Type B pancreatic cell (in vitro differentiated cells): ENCODE measurements at regions not wholly inside any gene's neighbourhood (a gene's known extent, or its start where the extent isn't known, plus 50 kb on each side); places are given as distances from the start of the nearest gene placed in this dataset.

Source experiments
- DNase-seq: peaks from one replicate; pipeline ENCODE4 v3.0.0; 2021; ENCODE audit warnings: mixed read lengths; ENCODE audit not compliant: unreplicated experiment; ENCODE audit errors: extremely low spot score
- H3K27ac Mint-ChIP-seq: 2 replicates; pipeline ENCODE4 v1.8.0; 2021; ENCODE audit warnings: mild to moderate bottlenecking, mixed read lengths
- H3K27me3 Mint-ChIP-seq: 2 replicates; pipeline ENCODE4 v1.8.0; 2021; ENCODE audit warnings: mixed read lengths
- H3K36me3 Mint-ChIP-seq: 2 replicates; pipeline ENCODE4 v1.8.0; 2021; ENCODE audit warnings: mixed read lengths
- H3K4me1 Mint-ChIP-seq: one replicate; pipeline ENCODE4 v1.8.0; 2021; ENCODE audit warnings: mixed read lengths; ENCODE audit not compliant: unreplicated experiment
- H3K4me3 Mint-ChIP-seq: 2 replicates; pipeline ENCODE4 v1.8.0; 2021; ENCODE audit warnings: mild to moderate bottlenecking, mixed read lengths
- H3K9me3 Mint-ChIP-seq: 2 replicates; pipeline ENCODE4 v1.8.0; 2021; ENCODE audit warnings: mixed read lengths
- TF ChIP-seq, protein P1 (sequence below): fragments of 200-600 bp; sonication (generic); conservative IDR thresholded peaks from 2 replicates; pipeline ENCODE4 v1.5.0; 2021; ENCODE audit warnings: antibody characterized with exemption, mild to moderate bottlenecking

GRCh38 chr3:156620901-156621300 lies 53.5 kb upstream of the TIPARP start:
- Mint-ChIP-seq H3K36me3 (no peaks in the 10 kb centered on the region), H3K27ac (peak overlapping the region; percentile 68), H3K4me1 (peaks cover 6% of the 10 kb centered on the region), H3K27me3 (no peaks in the 10 kb centered on the region), H3K4me3 (no peak overlapping the region), H3K9me3 (peaks cover 7% of the 10 kb centered on the region)
- TF ChIP-seq, protein P1, sequence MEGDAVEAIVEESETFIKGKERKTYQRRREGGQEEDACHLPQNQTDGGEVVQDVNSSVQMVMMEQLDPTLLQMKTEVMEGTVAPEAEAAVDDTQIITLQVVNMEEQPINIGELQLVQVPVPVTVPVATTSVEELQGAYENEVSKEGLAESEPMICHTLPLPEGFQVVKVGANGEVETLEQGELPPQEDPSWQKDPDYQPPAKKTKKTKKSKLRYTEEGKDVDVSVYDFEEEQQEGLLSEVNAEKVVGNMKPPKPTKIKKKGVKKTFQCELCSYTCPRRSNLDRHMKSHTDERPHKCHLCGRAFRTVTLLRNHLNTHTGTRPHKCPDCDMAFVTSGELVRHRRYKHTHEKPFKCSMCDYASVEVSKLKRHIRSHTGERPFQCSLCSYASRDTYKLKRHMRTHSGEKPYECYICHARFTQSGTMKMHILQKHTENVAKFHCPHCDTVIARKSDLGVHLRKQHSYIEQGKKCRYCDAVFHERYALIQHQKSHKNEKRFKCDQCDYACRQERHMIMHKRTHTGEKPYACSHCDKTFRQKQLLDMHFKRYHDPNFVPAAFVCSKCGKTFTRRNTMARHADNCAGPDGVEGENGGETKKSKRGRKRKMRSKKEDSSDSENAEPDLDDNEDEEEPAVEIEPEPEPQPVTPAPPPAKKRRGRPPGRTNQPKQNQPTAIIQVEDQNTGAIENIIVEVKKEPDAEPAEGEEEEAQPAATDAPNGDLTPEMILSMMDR = no peak
- DNase-seq = no peak

- TF ChIP-seq, protein P1 = no peak
- peaks cover 9% of the 10 kb centered on the region for H3K4me1 Mint-ChIP-seq
- no peaks in the 10 kb centered on the region for H3K27me3 Mint-ChIP-seq
- H3K36me3 Mint-ChIP-seq = no peaks in the 10 kb centered on the region
- peak overlapping the region; percentile 68 for H3K27ac Mint-ChIP-seq
- no peak for DNase-seq
- peaks cover 7% of the 10 kb centered on the region for H3K9me3 Mint-ChIP-seq
- no peak overlapping the region for H3K4me3 Mint-ChIP-seq
These were observed 54.1 kb upstream of the TIPARP start for GRCh38 chr3:156620260-156620659.

DNA sequence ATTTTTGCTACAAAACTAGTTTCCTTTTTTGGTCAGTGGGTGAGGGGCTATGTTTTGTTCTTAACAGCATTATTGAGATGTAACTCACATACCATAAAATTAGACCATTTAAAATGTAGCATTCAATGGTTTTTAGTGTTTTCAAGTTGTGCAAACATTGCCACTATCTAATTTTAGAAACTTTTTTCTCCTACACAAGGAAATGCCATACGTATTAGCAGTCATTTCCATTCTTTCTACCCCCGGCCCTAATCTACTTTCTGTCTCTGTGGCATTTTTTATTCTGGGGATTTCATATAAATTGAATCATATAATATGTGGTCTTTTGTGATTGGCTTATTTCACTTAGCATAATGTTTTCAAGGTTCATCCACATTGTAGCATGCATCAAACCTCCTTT lies 55.0 kb upstream of the TIPARP start:
- H3K27me3 Mint-ChIP-seq = no peaks in the 10 kb centered on the region
- no peak overlapping the region for H3K27ac Mint-ChIP-seq
- H3K4me3 Mint-ChIP-seq = no peak overlapping the region

DNA sequence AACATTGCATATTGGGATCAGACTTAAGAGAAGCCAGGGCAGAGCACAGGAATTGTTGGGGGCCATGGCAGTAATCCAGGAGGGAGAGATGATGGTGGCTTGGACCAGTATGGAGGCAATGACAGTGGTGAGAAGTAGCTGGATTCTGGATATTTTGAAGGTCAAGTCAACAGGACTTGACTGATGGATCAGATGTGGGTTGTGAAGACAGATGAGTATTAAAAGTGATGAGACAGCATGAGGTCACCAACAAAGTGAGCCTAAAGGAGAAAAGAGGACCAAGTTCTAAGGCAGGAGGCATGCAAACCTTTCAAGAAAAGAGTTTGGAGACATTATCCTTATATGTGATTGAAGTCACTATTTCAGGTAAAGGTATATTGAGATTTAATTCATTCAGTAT lies 56.6 kb upstream of the TIPARP start:
- H3K4me3 Mint-ChIP-seq = no peak overlapping the region
- peaks cover 9% of the 10 kb centered on the region for H3K4me1 Mint-ChIP-seq
- no peaks in the 10 kb centered on the region for H3K36me3 Mint-ChIP-seq
- H3K9me3 Mint-ChIP-seq = peaks cover 7% of the 10 kb centered on the region
- no peak for DNase-seq
- no peak overlapping the region for H3K27ac Mint-ChIP-seq
- TF ChIP-seq, protein P1 = no peak
- no peaks in the 10 kb centered on the region for H3K27me3 Mint-ChIP-seq

More for the DNA sequence above, 55.0 kb upstream of the TIPARP start:
- H3K36me3 Mint-ChIP-seq = no peaks in the 10 kb centered on the region
- peaks cover 9% of the 10 kb centered on the region for H3K4me1 Mint-ChIP-seq
- TF ChIP-seq, protein P1 = no peak
- DNase-seq = no peak
- H3K9me3 Mint-ChIP-seq = peaks cover 7% of the 10 kb centered on the region

DNA sequence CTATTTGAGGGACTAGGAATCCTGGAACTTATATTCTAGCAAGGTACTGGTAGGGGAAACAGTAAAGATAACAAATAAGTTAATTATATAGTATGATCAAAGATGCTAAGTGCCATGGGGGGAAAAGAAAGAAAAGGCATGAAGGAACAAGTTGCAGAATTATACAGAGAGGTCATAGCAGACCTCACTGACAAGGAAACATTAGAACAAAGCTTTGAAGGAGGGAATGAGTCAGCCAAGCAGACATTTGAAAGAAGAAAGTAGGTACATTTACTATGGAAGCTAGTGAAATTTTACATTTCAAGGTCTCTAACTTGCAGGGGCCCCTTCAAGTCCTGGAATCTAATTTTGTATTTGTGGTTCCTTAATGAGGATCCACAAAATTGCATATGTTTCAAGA lies 57.2 kb upstream of the TIPARP start:
- TF ChIP-seq, protein P1 = no peak
- Mint-ChIP-seq H3K27me3 (no peaks in the 10 kb centered on the region), H3K27ac (peak overlapping the region; percentile 33), H3K9me3 (peaks cover 7% of the 10 kb centered on the region), H3K36me3 (no peaks in the 10 kb centered on the region), H3K4me1 (peaks cover 9% of the 10 kb centered on the region), H3K4me3 (no peak overlapping the region)
- DNase-seq = no peak

DNA sequence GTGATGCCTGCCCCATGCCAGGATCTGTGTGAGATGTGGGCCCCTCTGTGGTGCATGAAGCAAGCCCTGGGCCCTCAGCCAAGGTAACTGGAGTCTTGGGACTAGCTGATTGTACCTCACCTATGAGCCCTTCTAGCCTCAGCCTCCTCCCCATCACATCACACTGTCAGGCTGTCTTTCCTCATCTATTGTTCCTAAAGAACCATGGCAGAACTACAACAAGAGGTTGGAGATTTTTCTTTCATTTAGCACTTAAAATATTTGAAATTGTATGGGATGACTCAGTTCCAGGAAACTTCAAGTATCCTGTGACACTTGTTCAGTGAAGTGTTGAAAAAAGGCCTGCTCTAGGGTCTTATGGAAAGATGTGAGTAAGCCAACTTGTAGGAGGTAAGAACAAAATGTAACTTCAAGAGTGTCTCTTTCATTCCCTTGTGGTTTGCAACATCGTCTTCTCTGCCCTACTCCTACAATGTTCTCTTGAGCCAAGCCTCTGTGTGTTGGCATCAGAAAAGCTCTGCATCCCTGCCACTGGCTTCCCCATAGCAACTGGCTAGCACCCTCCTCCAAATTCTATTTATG lies 58.7 kb upstream of the TIPARP start:
- Mint-ChIP-seq H3K4me1 (peaks cover 8% of the 10 kb centered on the region), H3K27ac (no peak overlapping the region), H3K27me3 (no peaks in the 10 kb centered on the region), H3K4me3 (no peak overlapping the region), H3K36me3 (no peaks in the 10 kb centered on the region), H3K9me3 (peaks cover 7% of the 10 kb centered on the region)
- TF ChIP-seq, protein P1 = no peak
- DNase-seq = no peak
